Brain microvascular endothelial cell (primary cell): ENCODE measurements at regions not wholly inside any gene's neighbourhood (a gene's known extent, or its start where the extent isn't known, plus 50 kb on each side); places are given as distances from the start of the nearest gene placed in this dataset.

Experiments used
- DNase-seq: peaks from one replicate; pipeline ENCODE4 v3.0.0-alpha.2; 2020
- H3K27ac ChIP-seq: fragments of 250-450 bp; sonication (Bioruptor Pico); 2 replicates; pipeline ENCODE4 v1.5.1; 2020; ENCODE audit warnings: mild to moderate bottlenecking, moderate library complexity
- H3K27me3 ChIP-seq: fragments of 250-450 bp; sonication (Bioruptor Pico); replicated peaks from 2 replicates; pipeline ENCODE4 v1.5.1; 2020; ENCODE audit warnings: mild to moderate bottlenecking
- H3K36me3 ChIP-seq: fragments of 250-450 bp; sonication (Bioruptor Pico); replicated peaks from 2 replicates; pipeline ENCODE4 v1.5.1; 2020; ENCODE audit warnings: mild to moderate bottlenecking
- H3K4me3 ChIP-seq: 2 replicates; pipeline ENCODE4 v1.5.1; 2011; ENCODE audit warnings: low read depth, mild to moderate bottlenecking, control low read depth, low read length, moderate library complexity
- CTCF ChIP-seq: IDR thresholded peaks from 2 replicates; pipeline ENCODE4 v1.5.1; 2011; ENCODE audit warnings: low read depth, mild to moderate bottlenecking, moderate library complexity, low read length, control low read depth, inconsistent platforms; ENCODE audit errors: missing control alignments
- in situ Hi-C: cut with HindIII; loops from 2 replicates; pipeline ENCODE4 v1.10.0; 2017; ENCODE audit warnings: low sequenced_read_pairs, low pct_ligation_motif_present

GRCh38 chr21:41673596-41674335, 93.1 kb downstream of the RIPK4 start:
- TF ChIP-seq CTCF = no peak
- H3K27ac ChIP-seq = no peak overlapping the region
- no peaks in the 10 kb centered on the region for H3K36me3 ChIP-seq
- H3K27me3 ChIP-seq = no peaks in the 10 kb centered on the region
- no peak for DNase-seq
- in situ Hi-C loops = no loop called here
- no peak overlapping the region for H3K4me3 ChIP-seq

GRCh38 chr21:41673071-41673470, 93.8 kb downstream of the RIPK4 start:
- TF ChIP-seq CTCF = no peak
- Histone ChIP-seq H3K4me3 (no peak overlapping the region), H3K27me3 (no peaks in the 10 kb centered on the region), H3K36me3 (no peaks in the 10 kb centered on the region), H3K27ac (no peak overlapping the region)
- DNase-seq = no peak
- in situ Hi-C loops = no loop called here

- no peak overlapping the region for H3K4me3 ChIP-seq
- in situ Hi-C loops = no loop called here
- H3K27ac ChIP-seq = no peak overlapping the region
- no peaks in the 10 kb centered on the region for H3K27me3 ChIP-seq
- no peaks in the 10 kb centered on the region for H3K36me3 ChIP-seq
- no peak for DNase-seq
- no peak for TF ChIP-seq CTCF
These were observed 94.3 kb downstream of the RIPK4 start for GRCh38 chr21:41672543-41672915.

GRCh38 chr21:41671859-41672542, 94.9 kb downstream of the RIPK4 start:
- in situ Hi-C loops = no loop called here
- H3K27ac ChIP-seq = no peak overlapping the region
- no peak overlapping the region for H3K4me3 ChIP-seq
- DNase-seq = no peak
- H3K27me3 ChIP-seq = no peaks in the 10 kb centered on the region
- no peaks in the 10 kb centered on the region for H3K36me3 ChIP-seq
- TF ChIP-seq CTCF = no peak

GRCh38 chr21:41671212-41671762, 95.6 kb downstream of the RIPK4 start:
- no peaks in the 10 kb centered on the region for H3K27me3 ChIP-seq
- in situ Hi-C loops = no loop called here
- no peak overlapping the region for H3K27ac ChIP-seq
- DNase-seq = no peak
- no peak for TF ChIP-seq CTCF
- no peak overlapping the region for H3K4me3 ChIP-seq
- no peaks in the 10 kb centered on the region for H3K36me3 ChIP-seq
